HEK293T (cell line): ENCODE measurements at regions not wholly inside any gene's neighbourhood (a gene's known extent, or its start where the extent isn't known, plus 50 kb on each side); places are given as distances from the start of the nearest gene placed in this dataset.

Experiments used
- CTCF ChIA-PET: fragments of 350-600 bp; formaldehyde crosslinking; extraction: SDS; loops from one replicate; lab custom pipeline; 2021; ENCODE audit warnings: antibody characterized with exemption, inconsistent platforms; lab: Yijun Ruan, JAX
- POLR2A ChIA-PET: fragments of 350-600 bp; formaldehyde crosslinking; extraction: SDS; loops from one replicate; lab custom pipeline; 2020; ENCODE audit warnings: antibody characterized with exemption, inconsistent platforms; lab: Yijun Ruan, JAX
- DNase-seq: peaks from one replicate; pipeline ENCODE4 v3.0.0; 2012; ENCODE audit warnings: mixed read lengths; ENCODE audit errors: extremely low spot score
- ARNT ChIP-seq: fragments of 450-650 bp; IDR thresholded peaks from 2 replicates; pipeline ENCODE4 v1.6.1; 2017; ENCODE audit warnings: mild to moderate bottlenecking
- BHLHE40 ChIP-seq: fragments of 450-650 bp; IDR thresholded peaks from 2 replicates; pipeline ENCODE4 v1.6.1; 2016; ENCODE audit warnings: mild to moderate bottlenecking, moderate library complexity, borderline replicate concordance
- CTBP1 ChIP-seq: fragments of 450-650 bp; IDR thresholded peaks from 2 replicates; pipeline ENCODE4 v1.6.1; 2016; ENCODE audit warnings: borderline replicate concordance
- ELF4 ChIP-seq: fragments of 450-650 bp; IDR thresholded peaks from 2 replicates; pipeline ENCODE4 v1.6.1; 2017; ENCODE audit warnings: antibody characterized with exemption
- FOXA1 ChIP-seq: fragments of 450-650 bp; IDR thresholded peaks from 2 replicates; pipeline ENCODE4 v1.6.1; 2016; ENCODE audit warnings: mild to moderate bottlenecking
- FOXK2 ChIP-seq: fragments of 450-650 bp; IDR thresholded peaks from 2 replicates; pipeline ENCODE4 v1.6.1; 2016; ENCODE audit warnings: mild to moderate bottlenecking
- FOXM1 ChIP-seq: fragments of 450-650 bp; IDR thresholded peaks from 2 replicates; pipeline ENCODE4 v1.6.1; 2017; ENCODE audit warnings: mild to moderate bottlenecking, borderline replicate concordance
- HDGF ChIP-seq: fragments of 450-650 bp; IDR thresholded peaks from 2 replicates; pipeline ENCODE4 v1.6.1; 2017; ENCODE audit warnings: antibody characterized with exemption, borderline replicate concordance
- L3MBTL2 ChIP-seq: fragments of 450-650 bp; conservative IDR thresholded peaks from 2 replicates; pipeline ENCODE4 v1.6.1; 2016; ENCODE audit warnings: mild to moderate bottlenecking
- LEF1 ChIP-seq: fragments of 450-650 bp; IDR thresholded peaks from 2 replicates; pipeline ENCODE4 v1.6.1; 2017; ENCODE audit warnings: mild to moderate bottlenecking, borderline replicate concordance
- NFRKB ChIP-seq: fragments of 450-650 bp; IDR thresholded peaks from 2 replicates; pipeline ENCODE4 v1.6.1; 2016; ENCODE audit warnings: mild to moderate bottlenecking, moderate library complexity
- PKNOX1 ChIP-seq: fragments of 450-650 bp; IDR thresholded peaks from 2 replicates; pipeline ENCODE4 v1.6.1; 2016
- SP1 ChIP-seq: fragments of 450-650 bp; IDR thresholded peaks from 2 replicates; pipeline ENCODE4 v1.6.1; 2017
- SUZ12 ChIP-seq: fragments of 450-650 bp; IDR thresholded peaks from 2 replicates; pipeline ENCODE4 v1.6.1; 2016; ENCODE audit warnings: mild to moderate bottlenecking
- TARDBP ChIP-seq: fragments of 450-650 bp; IDR thresholded peaks from 2 replicates; pipeline ENCODE4 v1.6.1; 2016
- ZNF384 ChIP-seq: fragments of 450-650 bp; IDR thresholded peaks from 2 replicates; pipeline ENCODE4 v1.6.1; 2016

GRCh38 chr3:96483781-96484180, 330.6 kb upstream of the EPHA6 start:
- POLR2A ChIA-PET, result no interaction called here
- no peak for DNase-seq
- CTCF ChIA-PET, result no interaction called here
- TF ChIP-seq BHLHE40, result no peak
- TF ChIP-seq PKNOX1, result peak; percentile 55

GRCh38 chr3:96488708-96489107, 325.7 kb upstream of the EPHA6 start:
- CTCF ChIA-PET, result no interaction called here
- TF ChIP-seq LEF1 (no peak), FOXM1 (no peak), SUZ12 (no peak), HDGF (no peak), PKNOX1 (no peak)
- POLR2A ChIA-PET, result no interaction called here
- no peak for DNase-seq

GRCh38 chr3:96491023-96491422, 323.4 kb upstream of the EPHA6 start:
- ChIA-PET POLR2A (no interaction called here), CTCF (no interaction called here)
- TF ChIP-seq SUZ12, result no peak
- no peak for DNase-seq

GRCh38 chr3:96491868-96492267, 322.5 kb upstream of the EPHA6 start:
- CTCF ChIA-PET, result no interaction called here
- POLR2A ChIA-PET, result no interaction called here
- TF ChIP-seq FOXM1, result no peak
- TF ChIP-seq ARNT, result no peak
- TF ChIP-seq CTBP1, result no peak
- no peak for TF ChIP-seq NFRKB
- no peak for TF ChIP-seq L3MBTL2
- TF ChIP-seq ZNF384, result no peak
- no peak for TF ChIP-seq SP1
- TF ChIP-seq LEF1, result no peak
- no peak for DNase-seq

- DNase-seq, result no peak
- ChIA-PET CTCF (no interaction called here), POLR2A (no interaction called here)
- no peak for TF ChIP-seq TARDBP
- no peak for TF ChIP-seq SUZ12
- TF ChIP-seq FOXM1, result no peak
- no peak for TF ChIP-seq LEF1
- no peak for TF ChIP-seq ZNF384
- TF ChIP-seq FOXA1, result no peak
- TF ChIP-seq BHLHE40, result no peak
- TF ChIP-seq ARNT, result no peak
These were observed 304.1 kb upstream of the EPHA6 start for GRCh38 chr3:96510334-96510733.

- ChIA-PET CTCF (no interaction called here), POLR2A (no interaction called here)
- no peak for DNase-seq
- TF ChIP-seq NFRKB (no peak), LEF1 (no peak)
These were observed 277.2 kb upstream of the EPHA6 start for GRCh38 chr3:96537165-96537564.

- CTCF ChIA-PET, result no interaction called here
- POLR2A ChIA-PET, result no interaction called here
- DNase-seq, result no peak
- TF ChIP-seq L3MBTL2, result no peak
- TF ChIP-seq ARNT, result no peak
- TF ChIP-seq ELF4, result no peak
- TF ChIP-seq NFRKB, result no peak
- no peak for TF ChIP-seq TARDBP
- no peak for TF ChIP-seq CTBP1
- no peak for TF ChIP-seq PKNOX1
- TF ChIP-seq BHLHE40, result no peak
- no peak for TF ChIP-seq SP1
- TF ChIP-seq FOXK2, result no peak
- no peak for TF ChIP-seq HDGF
- no peak for TF ChIP-seq SUZ12
- TF ChIP-seq FOXM1, result no peak
- TF ChIP-seq ZNF384, result no peak
- no peak for TF ChIP-seq LEF1
These were observed 276.2 kb upstream of the EPHA6 start for GRCh38 chr3:96538186-96538585.

- ChIA-PET CTCF (no interaction called here), POLR2A (no interaction called here)
- no peak for TF ChIP-seq L3MBTL2
- TF ChIP-seq SUZ12, result no peak
- peak; percentile 89 for TF ChIP-seq ZNF384
- peak; percentile 97 for TF ChIP-seq PKNOX1
- TF ChIP-seq CTBP1, result peak; percentile 86; the same call in 1 of the 2 replicates
- 0 out of 2 replicates have a peak, but pooled peaks have one; percentile 51 for TF ChIP-seq FOXM1
- TF ChIP-seq LEF1, result peak; percentile 94
- TF ChIP-seq ARNT, result peak; percentile 87
- peak; percentile 7 for DNase-seq
These were observed 266.3 kb upstream of the EPHA6 start for GRCh38 chr3:96548073-96548472.
